Activated T-helper 1 cell treated with anti-CD3 and anti-CD28 coated beads, Interleukin-12 subunit alpha, Interleukin-12 subunit beta, Interleukin-2, Interleukin-4 antibody, amounts not matched to agents 30 ng/mL and 10 ng/mL and 1 ng/mL, durations not matched to agents 14 hours and 24 hours and 36 hours (primary cell): ENCODE measurements at regions not wholly inside any gene's neighbourhood (a gene's known extent, or its start where the extent isn't known, plus 50 kb on each side); places are given as distances from the start of the nearest gene placed in this dataset.

Experiments used
- DNase-seq: peaks from one replicate; pipeline ENCODE4 v3.0.0; 2021; ENCODE audit warnings: low spot score
- H3K27ac Mint-ChIP-seq: one replicate; pipeline ENCODE4 v1.8.0; 2021; ENCODE audit warnings: mild to moderate bottlenecking, mixed read lengths
- H3K27me3 Mint-ChIP-seq: one replicate; pipeline ENCODE4 v1.8.0; 2022; ENCODE audit warnings: mild to moderate bottlenecking, moderate library complexity, mixed read lengths; ENCODE audit not compliant: insufficient read depth
- H3K36me3 Mint-ChIP-seq: one replicate; pipeline ENCODE4 v1.8.0; 2021; ENCODE audit warnings: low read depth, mixed read lengths
- H3K4me1 Mint-ChIP-seq: one replicate; pipeline ENCODE4 v1.8.0; 2021; ENCODE audit warnings: low read depth, mixed read lengths
- H3K4me3 Mint-ChIP-seq: one replicate; pipeline ENCODE4 v1.8.0; 2021; ENCODE audit warnings: mild to moderate bottlenecking, moderate library complexity, mixed read lengths
- H3K9me3 Mint-ChIP-seq: one replicate; pipeline ENCODE4 v1.8.0; 2021; ENCODE audit warnings: mixed read lengths
- intact Hi-C: fragments of 100-400 bp; cut with micrococcal nuclease; formaldehyde crosslinking; loops from one replicate; pipeline ENCODE4 v1.15.1; 2024

DNA sequence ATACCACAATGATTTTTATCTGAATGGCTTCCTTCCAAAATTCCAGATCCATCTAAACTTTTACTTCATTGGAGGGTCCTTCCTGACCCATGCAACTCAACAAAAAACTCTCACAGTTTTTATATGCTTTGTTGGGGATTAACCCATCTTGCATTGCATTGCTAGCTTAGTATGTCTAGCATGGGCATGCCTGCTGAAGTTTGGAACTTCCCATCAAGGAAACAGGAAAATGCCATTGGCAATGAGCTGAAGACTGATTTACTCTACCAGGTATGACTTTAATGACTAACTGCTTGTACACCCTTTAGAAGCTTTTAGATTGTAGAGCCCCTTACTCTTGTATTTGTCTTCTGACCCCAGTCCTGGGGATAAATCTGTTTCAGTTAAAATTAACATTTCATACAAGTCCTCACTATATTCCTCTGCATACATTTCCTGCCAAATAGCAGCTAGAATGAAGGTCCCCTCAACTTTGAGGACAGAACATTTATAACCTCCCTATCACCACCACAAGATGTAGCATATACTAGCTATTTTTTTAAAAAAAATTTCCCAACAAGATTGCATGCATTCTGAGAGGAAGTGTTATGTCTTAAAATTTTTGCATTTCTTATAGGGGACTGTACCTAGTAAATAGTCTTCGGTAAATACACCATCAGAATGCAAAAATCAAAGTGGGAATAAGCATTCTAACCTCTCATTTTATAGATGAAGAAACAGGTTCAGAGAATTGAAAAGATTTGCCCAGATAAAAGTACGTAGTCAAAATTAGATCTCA is 52.5 kb upstream of the ATXN3L start:
- H3K4me3 Mint-ChIP-seq = no peak overlapping the region
- intact Hi-C loops = loop anchor here (5.0 to 10.0 kb wide), 4 partner anchors 120 to 1832 kb away; no protein-coding TSS in a partner anchor
- peaks cover 2% of the 10 kb centered on the region for H3K36me3 Mint-ChIP-seq
- no peaks in the 10 kb centered on the region for H3K27me3 Mint-ChIP-seq
- peaks cover 37% of the 10 kb centered on the region for H3K4me1 Mint-ChIP-seq
- no peak for DNase-seq
- H3K9me3 Mint-ChIP-seq = no peaks in the 10 kb centered on the region
- H3K27ac Mint-ChIP-seq = no peak overlapping the region

DNA sequence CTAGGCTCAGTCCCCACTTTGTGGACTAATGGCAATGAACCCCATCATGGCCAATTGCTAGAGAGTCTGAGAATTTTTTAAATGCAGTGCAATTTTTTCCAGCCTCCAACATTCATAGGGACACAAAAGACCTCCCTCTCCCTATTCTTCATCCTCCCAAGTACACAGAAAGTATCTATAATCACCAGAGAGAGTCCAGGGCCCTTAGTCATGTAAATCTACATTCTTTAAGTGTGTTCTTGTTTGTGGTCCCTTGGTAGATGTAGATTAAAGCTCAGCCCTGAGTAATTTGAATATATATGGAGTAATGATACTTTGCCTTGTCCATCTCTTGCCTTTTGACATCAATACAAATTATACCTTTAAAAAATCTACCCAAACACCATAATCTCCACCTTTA is 51.3 kb upstream of the ATXN3L start:
- Mint-ChIP-seq H3K4me1 (peaks cover 32% of the 10 kb centered on the region), H3K36me3 (no peaks in the 10 kb centered on the region), H3K27ac (no peak overlapping the region), H3K27me3 (no peaks in the 10 kb centered on the region), H3K4me3 (no peak overlapping the region), H3K9me3 (no peaks in the 10 kb centered on the region)
- no peak for DNase-seq
- intact Hi-C loops = loop anchor here (5.0 to 10.0 kb wide), 4 partner anchors 119 to 1834 kb away; no protein-coding TSS in a partner anchor

DNA sequence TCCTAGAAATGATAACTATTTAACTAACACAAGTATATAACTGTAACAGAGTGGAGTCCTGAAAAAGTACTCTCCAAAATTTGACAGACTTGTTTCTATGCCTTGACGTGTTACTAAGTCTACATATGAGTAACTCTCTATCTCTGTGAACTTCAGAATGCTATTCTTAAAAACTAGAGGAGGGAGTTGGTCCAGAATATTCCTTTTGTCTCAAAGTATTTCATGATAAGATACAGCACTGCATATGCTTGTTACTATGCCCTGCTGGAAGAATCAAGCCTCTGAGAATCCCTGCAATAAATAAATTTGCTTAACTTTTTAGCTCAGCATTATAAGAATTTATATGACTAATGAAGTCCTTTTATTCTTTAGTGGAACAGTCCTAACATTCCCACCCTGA is 50.9 kb upstream of the ATXN3L start:
- no peak overlapping the region for H3K4me3 Mint-ChIP-seq
- H3K4me1 Mint-ChIP-seq = peaks cover 32% of the 10 kb centered on the region
- no peaks in the 10 kb centered on the region for H3K9me3 Mint-ChIP-seq
- H3K36me3 Mint-ChIP-seq = no peaks in the 10 kb centered on the region
- H3K27me3 Mint-ChIP-seq = no peaks in the 10 kb centered on the region
- no peak overlapping the region for H3K27ac Mint-ChIP-seq
- DNase-seq = no peak
- intact Hi-C loops = loop anchor here (5.0 to 10.0 kb wide), 4 partner anchors 118 to 1834 kb away; no protein-coding TSS in a partner anchor
